GM18511 (cell line): ENCODE measurements at regions not wholly inside any gene's neighbourhood (a gene's known extent, or its start where the extent isn't known, plus 50 kb on each side); places are given as distances from the start of the nearest gene placed in this dataset.
"Not testable (repeated sequence)": the region's sequence is repeated elsewhere in the genome, so short reads cannot be mapped to it uniquely, and the experiment has no call there.

Experiments used
- ATAC-seq: cut with Tn5 transposase; IDR thresholded peaks from one replicate; pipeline ENCODE4 v1.9.1; 2021; ENCODE audit warnings: mild to moderate bottlenecking, moderate library complexity; ENCODE audit not compliant: unreplicated experiment

GRCh38 chr22:26804315-26804714, 146.9 kb downstream of the MIAT start:
- no peak for ATAC-seq

- no peak for ATAC-seq
Observed at GRCh38 chr22:26804911-26805539, 147.6 kb downstream of the MIAT start.

GRCh38 chr22:26806445-26807175, 149.2 kb downstream of the MIAT start:
- no peak for ATAC-seq

- ATAC-seq = no peak
Observed at GRCh38 chr22:26811647-26811992, 154.2 kb downstream of the MIAT start.

- no peak for ATAC-seq
Observed at GRCh38 chr22:26812731-26813130, 155.3 kb downstream of the MIAT start.

GRCh38 chr22:26816726-26817125, 159.3 kb downstream of the MIAT start:
- ATAC-seq = no peak

GRCh38 chr22:26817926-26818325, 160.5 kb downstream of the MIAT start:
- no peak for ATAC-seq

- no peak for ATAC-seq
Observed at GRCh38 chr22:26821854-26822253, 164.5 kb downstream of the MIAT start.

- no peak for ATAC-seq
Observed at GRCh38 chr22:26822313-26822712, 164.9 kb downstream of the MIAT start.

GRCh38 chr22:26823966-26824365, 166.6 kb downstream of the MIAT start:
- no peak for ATAC-seq

- ATAC-seq = no peak
Observed at GRCh38 chr22:26825960-26826935, 168.9 kb downstream of the MIAT start.

- no peak for ATAC-seq
Observed at GRCh38 chr22:26827611-26828010, 170.2 kb downstream of the MIAT start.

GRCh38 chr22:26828311-26828710, 170.9 kb downstream of the MIAT start:
- ATAC-seq = no peak

GRCh38 chr22:26830837-26831236, 173.4 kb downstream of the MIAT start:
- ATAC-seq = no peak

- no peak for ATAC-seq
Observed at GRCh38 chr22:26835023-26835422, 177.6 kb downstream of the MIAT start.

- ATAC-seq = no peak
Observed at GRCh38 chr22:26835929-26836528, 178.6 kb downstream of the MIAT start.

- ATAC-seq = no peak
Observed at GRCh38 chr22:26837784-26838470, 180.5 kb downstream of the MIAT start.

GRCh38 chr22:26838471-26838825, 181.1 kb downstream of the MIAT start:
- no peak for ATAC-seq

GRCh38 chr22:26839216-26839615, 181.8 kb downstream of the MIAT start:
- ATAC-seq = no peak

- not testable (repeated sequence) for ATAC-seq
Observed at GRCh38 chr22:26840770-26841169, 183.4 kb downstream of the MIAT start.

- no peak for ATAC-seq
Observed at GRCh38 chr22:26842103-26842502, 184.7 kb downstream of the MIAT start.
